Liver (tissue), 8 donors: ENCODE measurements at regions not wholly inside any gene's neighbourhood (a gene's known extent, or its start where the extent isn't known, plus 50 kb on each side); places are given as distances from the start of the nearest gene placed in this dataset.

Experiments used
- DNase-seq: peaks from one replicate; pipeline ENCODE4 v3.0.0-alpha.2; 2017; ENCODE audit warnings: low spot score
- H3K27ac ChIP-seq, 2 donors: one replicate each; pipeline ENCODE4 v1.7.0; 2013; ENCODE audit warnings: inconsistent platforms in 2 of 2, low read length in 2 of 2, control low read depth in 1 of 2, low read depth in 1 of 2, mild to moderate bottlenecking in 1 of 2
- H3K27me3 ChIP-seq, 4 donors: one replicate each; pipeline versions ENCODE4 v1.6.1 to v1.7.0; 2013; ENCODE audit warnings: low read length in 3 of 4, inconsistent platforms in 1 of 4, mild to moderate bottlenecking in 1 of 4, moderate library complexity in 1 of 4; ENCODE audit not compliant: control insufficient read depth in 4 of 4, insufficient read depth in 4 of 4
- H3K36me3 ChIP-seq, 4 donors: one replicate each; pipeline versions ENCODE4 v1.6.1 to v1.7.0; 2013; ENCODE audit warnings: low read length in 3 of 4, mild to moderate bottlenecking in 3 of 4, low read depth in 1 of 4, moderate library complexity in 1 of 4; ENCODE audit not compliant: control insufficient read depth in 4 of 4, insufficient read depth in 3 of 4
- H3K4me1 ChIP-seq, 4 donors: one replicate each; pipeline versions ENCODE4 v1.6.1 to v1.7.0; 2013; ENCODE audit warnings: low read length in 3 of 4, mild to moderate bottlenecking in 3 of 4, moderate library complexity in 1 of 4; ENCODE audit not compliant: control insufficient read depth in 4 of 4, insufficient read depth in 4 of 4
- H3K4me3 ChIP-seq, 3 donors: one replicate each; pipeline versions ENCODE4 v1.6.1 to v1.7.0; 2013; ENCODE audit warnings: low read length in 3 of 3, control low read depth in 1 of 3, low read depth in 1 of 3, mild to moderate bottlenecking in 1 of 3
- H3K9ac ChIP-seq, 2 donors: one replicate each; pipeline ENCODE4 v1.7.0; 2013; ENCODE audit warnings: low read length in 2 of 2, mild to moderate bottlenecking in 2 of 2, moderate library complexity in 2 of 2, control low read depth in 1 of 2, low read depth in 1 of 2
- H3K9me3 ChIP-seq, 4 donors: one replicate each; pipeline versions ENCODE4 v1.6.1 to v1.7.0; 2013; ENCODE audit warnings: low read length in 3 of 4; ENCODE audit not compliant: control insufficient read depth in 4 of 4
- ATF3 ChIP-seq: IDR thresholded peaks from 2 replicates; pipeline ENCODE4 v1.6.1; 2016; ENCODE audit warnings: antibody characterized with exemption
- CTCF ChIP-seq: fragments of 150-350 bp; IDR thresholded peaks from 2 replicates; pipeline ENCODE4 v1.5.1; 2017; ENCODE audit warnings: improper control_type of control experiment, low read depth, low read length; ENCODE audit not compliant: missing input control
- EGR1 ChIP-seq, 2 donors: IDR thresholded peaks; 2 replicates each; pipeline ENCODE4 v1.6.1; 2016 to 2018; ENCODE audit warnings: antibody characterized with exemption in 2 of 2, low read depth in 2 of 2
- FOXA1 ChIP-seq: IDR thresholded peaks from 2 replicates; pipeline ENCODE4 v1.6.1; 2016; ENCODE audit warnings: antibody characterized with exemption
- FOXA2 ChIP-seq: IDR thresholded peaks from 2 replicates; pipeline ENCODE4 v1.6.1; 2016; ENCODE audit warnings: antibody characterized with exemption
- GABPA ChIP-seq, 2 donors: IDR thresholded peaks in 1 of 2; conservative IDR thresholded peaks in 1 of 2; 2 replicates each; pipeline ENCODE4 v1.6.1; 2016; ENCODE audit warnings: antibody characterized with exemption in 2 of 2, mild to moderate bottlenecking in 1 of 2, moderate library complexity in 1 of 2
- HNF4A ChIP-seq, 2 donors: conservative IDR thresholded peaks; 2 replicates each; pipeline ENCODE4 v1.6.1; 2016; ENCODE audit warnings: antibody characterized with exemption in 2 of 2, mild to moderate bottlenecking in 2 of 2
- HNF4G ChIP-seq: IDR thresholded peaks from 2 replicates; pipeline ENCODE4 v1.6.1; 2016; ENCODE audit warnings: antibody characterized with exemption
- MAX ChIP-seq: IDR thresholded peaks from 2 replicates; pipeline ENCODE4 v1.6.1; 2016; ENCODE audit warnings: antibody characterized with exemption
- NR2F2 ChIP-seq: IDR thresholded peaks from 2 replicates; pipeline ENCODE4 v1.6.1; 2016; ENCODE audit warnings: antibody characterized with exemption
- RAD21 ChIP-seq, 2 donors: IDR thresholded peaks; 2 replicates each; pipeline ENCODE4 v1.6.1; 2016; ENCODE audit warnings: antibody characterized with exemption in 2 of 2, mild to moderate bottlenecking in 2 of 2
- REST ChIP-seq: IDR thresholded peaks from 2 replicates; pipeline ENCODE4 v1.6.1; 2016; ENCODE audit warnings: antibody characterized with exemption, mild to moderate bottlenecking
- RXRA ChIP-seq, 2 donors: IDR thresholded peaks; 2 replicates each; pipeline ENCODE4 v1.6.1; 2017 to 2018; ENCODE audit warnings: antibody characterized with exemption in 2 of 2, mild to moderate bottlenecking in 1 of 2
- SP1 ChIP-seq: IDR thresholded peaks from 2 replicates; pipeline ENCODE4 v1.6.1; 2018; ENCODE audit warnings: antibody characterized with exemption, mild to moderate bottlenecking
- YY1 ChIP-seq: IDR thresholded peaks from 2 replicates; pipeline ENCODE4 v1.6.1; 2016; ENCODE audit warnings: antibody characterized with exemption, mild to moderate bottlenecking
- WGBS: extraction: QIAGEN DNeasy Blood & Tissue Kit; methylation state at CpG from one replicate; pipeline ENCODE4 v1.1.7; 2013; 5-methylcytosine and 5-hydroxymethylcytosine counted together
- donor health status: healthy.
- donor health status: healthy.
- donor health status: healthy.
- donor health status: healthy.
- donor health status: healthy.

GRCh38 chr21:17921579-17922530 lies 102.7 kb upstream of the C21orf91 start:
- 75% methylated on average over 2 of the region's 2 CpGs for WGBS
- no peak overlapping the region for H3K27ac ChIP-seq
- DNase-seq: no peak

GRCh38 chr21:17915976-17916375 lies 96.8 kb upstream of the C21orf91 start:
- 67% methylated on average over 3 of the region's 3 CpGs for WGBS
- no peaks in the 10 kb centered on the region for H3K4me1 ChIP-seq
- no peaks in the 10 kb centered on the region for H3K9me3 ChIP-seq
- H3K9ac ChIP-seq: no peak overlapping the region
- no peak overlapping the region for H3K27ac ChIP-seq
- no peak for DNase-seq
- no peaks in the 10 kb centered on the region for H3K36me3 ChIP-seq
- peaks cover 0 to 6% (median 0%) of the 10 kb centered on the region in 4 donors for H3K27me3 ChIP-seq
- H3K4me3 ChIP-seq: no peak overlapping the region
- TF ChIP-seq HNF4A (conservative IDR thresholded peaks at IDR 0.05) (no peak), NR2F2 (no peak), REST (no peak), YY1 (no peak), FOXA1 (no peak), SP1 (no peak), ATF3 (no peak)

More at GRCh38 chr21:17921579-17922530, 102.7 kb upstream of the C21orf91 start:
- Histone ChIP-seq H3K9me3 (no peaks in the 10 kb centered on the region), H3K27me3 (no peaks in the 10 kb centered on the region), H3K9ac (no peak overlapping the region), H3K36me3 (no peaks in the 10 kb centered on the region), H3K4me3 (no peak overlapping the region), H3K4me1 (no peaks in the 10 kb centered on the region)
- TF ChIP-seq REST (no peak), HNF4G (no peak), GABPA (IDR thresholded peaks at IDR 0.05 in 1 of 2, conservative IDR thresholded peaks at IDR 0.05 in 1 of 2) (no peak), FOXA2 (no peak), RXRA (IDR thresholded peaks at IDR 0.05) (no peak), HNF4A (conservative IDR thresholded peaks at IDR 0.05) (no peak), YY1 (no peak), EGR1 (IDR thresholded peaks at IDR 0.05; ENCODE audit: low read depth in 2 of 2) (no peak), MAX (no peak), RAD21 (IDR thresholded peaks at IDR 0.05) (no peak), CTCF (no peak)
